HepG2 (cell line): ENCODE measurements at regions not wholly inside any gene's neighbourhood (a gene's known extent, or its start where the extent isn't known, plus 50 kb on each side); places are given as distances from the start of the nearest gene placed in this dataset.

Experiments
- ATAC-seq: fragments of 200-7000 bp; cut with Tn5 transposase; 3 replicates; pipeline ENCODE4 v1.9.1; 2020; ENCODE audit warnings: mild to moderate bottlenecking, moderate library complexity
- BruUV-seq: library from RNA; stranded (reverse); fragments of 400-500 nt; replicated peaks from 2 replicates; lab custom pipeline; 2021; lab: Mats Ljungman, UMichigan
- CTCF ChIA-PET: fragments of 300-600 bp; formaldehyde crosslinking; extraction: SDS; loops from one replicate; lab custom pipeline; 2021; ENCODE audit warnings: low total read pairs, inconsistent platforms, low intra/inter-chr PET ratio; lab: Yijun Ruan, JAX
- POLR2A ChIA-PET: fragments of 350-600 bp; sonication (Branson Sonifier 250); formaldehyde crosslinking; loops from one replicate; lab custom pipeline; 2020; ENCODE audit warnings: antibody characterized with exemption, inconsistent platforms; lab: Yijun Ruan, JAX
- DNase-seq: peaks from one replicate; pipeline ENCODE4 v3.0.0-alpha.2; 2015; ENCODE audit warnings: low spot score
- FAIRE-seq: peaks from 3 replicates; lab custom pipeline; 2011; peaks lifted over from hg19 to GRCh38; lab: Jason Lieb, UNC
- H2AFZ ChIP-seq: one replicate; pipeline ENCODE4 v1.6.1; 2011; ENCODE audit warnings: low read length, inconsistent platforms
- H3K27ac ChIP-seq: fragments of 300-600 bp; 3 replicates; pipeline ENCODE4 v1.8.0; 2011; ENCODE audit warnings: mixed run types, mild to moderate bottlenecking, mixed read lengths, low read length, inconsistent platforms; ENCODE audit not compliant: insufficient read depth; ENCODE audit errors: extremely low read length
- H3K27me3 ChIP-seq, 2 experiments: fragments of 200-600 bp in 1 of 2; 2 replicates in 1 of 2; 3 replicates in 1 of 2; pipeline versions ENCODE4 v1.6.0 to v1.8.0; 2011; ENCODE audit warnings: low read length in 2 of 2, mild to moderate bottlenecking in 2 of 2, moderate library complexity in 2 of 2, inconsistent platforms in 1 of 2; ENCODE audit not compliant: insufficient read depth in 2 of 2, control insufficient read depth in 1 of 2
- H3K36me3 ChIP-seq, 2 experiments: fragments of 200-600 bp in 1 of 2; replicated peaks in 1 of 2; 2 replicates in 1 of 2; 3 replicates in 1 of 2; pipeline versions ENCODE4 v1.5.1 to v1.8.0; 2011; ENCODE audit warnings: low read length in 2 of 2, inconsistent platforms in 1 of 2; ENCODE audit not compliant: insufficient read depth in 2 of 2, control insufficient read depth in 1 of 2
- H3K4me1 ChIP-seq: 2 replicates; pipeline ENCODE4 v1.5.1; 2012; ENCODE audit warnings: low read length, inconsistent platforms; ENCODE audit not compliant: insufficient read depth
- H3K4me2 ChIP-seq: 2 replicates; pipeline ENCODE4 v1.6.0; 2011; ENCODE audit warnings: low read depth, low read length, inconsistent platforms
- H3K4me3 ChIP-seq, 3 experiments: fragments of 200-600 bp in 1 of 3; sonication (generic), shearing (Covaris generic) in 1 of 3; replicated peaks in 1 of 3; 2 replicates each; pipeline ENCODE4 v1.5.1; 2011 to 2016; ENCODE audit warnings: low read length in 3 of 3, inconsistent platforms in 2 of 3, low read depth in 2 of 3, mild to moderate bottlenecking in 2 of 3, control low read depth in 1 of 3, mixed read lengths in 1 of 3; ENCODE audit not compliant: insufficient read depth in 1 of 3
- H3K79me2 ChIP-seq: one replicate; pipeline ENCODE4 v1.6.1; 2011; ENCODE audit warnings: low read length, inconsistent platforms; ENCODE audit not compliant: insufficient read depth
- H3K9ac ChIP-seq: 2 replicates; pipeline ENCODE4 v1.6.0; 2011; ENCODE audit warnings: mild to moderate bottlenecking, low read depth, low read length, inconsistent platforms; ENCODE audit not compliant: insufficient read depth
- H3K9me3 ChIP-seq: 2 replicates; pipeline ENCODE4 v1.5.1; 2012; ENCODE audit warnings: mild to moderate bottlenecking, low read length
- H4K20me1 ChIP-seq: 2 replicates; pipeline ENCODE4 v1.6.0; 2011; ENCODE audit warnings: inconsistent platforms, mild to moderate bottlenecking, low read length, moderate library complexity; ENCODE audit not compliant: insufficient read depth
- CTCF ChIP-seq: sonication (generic); formaldehyde crosslinking; IDR thresholded peaks from 2 replicates; pipeline ENCODE4 v1.5.0; 2020; ENCODE audit warnings: mild to moderate bottlenecking, missing genetic modification reagents, moderate library complexity
- TARDBP ChIP-seq: sonication (generic); formaldehyde crosslinking; IDR thresholded peaks from 2 replicates; pipeline ENCODE4 v1.8.0; 2022; ENCODE audit warnings: mild to moderate bottlenecking, missing genetic modification reagents
- TP53 ChIP-seq: sonication (generic); formaldehyde crosslinking; conservative IDR thresholded peaks from 2 replicates; pipeline ENCODE4 v1.4.0; 2020; ENCODE audit warnings: missing genetic modification reagents
- ZNF24 ChIP-seq: fragments of 450-650 bp; IDR thresholded peaks from 2 replicates; pipeline ENCODE4 v1.6.1; 2017; ENCODE audit warnings: antibody characterized with exemption, mild to moderate bottlenecking
- WGBS: methylation state at CpG from one replicate; pipeline ENCODE4 v1.1.6; 2017; ENCODE audit warnings: low lambda C conversion rate; 5-methylcytosine and 5-hydroxymethylcytosine counted together
- in situ Hi-C: cut with HindIII; loops from 2 replicates; pipeline ENCODE4 v1.10.0; 2017; ENCODE audit warnings: low pct_unique_long_range_greater_than_20kb; ENCODE audit not compliant: extremely low pct_ligation_motif_present
- intact Hi-C: fragments of 100-400 bp; cut with micrococcal nuclease; formaldehyde crosslinking; loops from one replicate; pipeline ENCODE4 v1.10.0; 2022; ENCODE audit not compliant: unreplicated experiment

DNA sequence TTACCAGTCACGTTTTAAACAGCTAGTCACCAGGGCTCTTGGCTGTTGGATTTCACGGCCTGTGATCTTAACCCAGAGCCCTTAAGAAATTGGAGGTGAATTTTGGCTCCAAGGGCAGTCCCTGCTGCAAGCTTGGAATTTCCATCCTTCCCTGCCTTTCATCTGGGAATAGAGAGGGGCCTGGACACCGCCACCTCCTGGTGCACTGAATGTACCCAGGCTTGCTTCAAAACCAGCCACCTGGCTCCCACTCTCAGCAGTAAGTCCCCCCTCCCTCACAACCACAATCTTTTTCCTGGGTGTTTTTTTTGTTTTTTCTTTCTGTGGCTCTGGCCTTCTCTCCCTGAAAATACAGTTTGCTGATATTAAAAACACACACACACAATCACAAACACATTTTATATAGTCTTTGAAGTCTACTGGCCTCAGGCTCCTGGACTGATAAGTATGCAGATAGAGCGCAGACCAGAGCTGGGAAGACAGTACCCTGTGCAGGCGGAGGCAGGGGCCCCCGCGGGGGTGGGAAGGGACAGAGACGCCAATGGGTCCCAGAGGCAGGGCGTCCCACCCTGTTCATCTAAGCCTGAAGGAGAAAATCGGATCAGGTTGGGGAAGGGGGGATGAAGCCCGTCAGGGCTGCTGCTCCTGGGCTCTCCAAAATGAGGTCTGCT is 65.8 kb upstream of the IGSF21 start:
- Histone ChIP-seq H3K4me1 (no peaks in the 10 kb centered on the region), H3K27ac (no peak overlapping the region), H3K79me2 (no peaks in the 10 kb centered on the region), H3K27me3 (peaks cover 0 to 4% of the 10 kb centered on the region in 2 experiments; a peak in 3 of 5 replicates), H3K36me3 (no peaks in the 10 kb centered on the region), H3K9ac (no peak overlapping the region), H4K20me1 (no peaks in the 10 kb centered on the region), H2AFZ (no peak overlapping the region), H3K4me3 (no peak overlapping the region), H3K4me2 (no peak overlapping the region), H3K9me3 (no peaks in the 10 kb centered on the region)
- in situ Hi-C loops (no loop called here), intact Hi-C loops (no loop called here)
- DNase-seq (no peak), FAIRE-seq (no peak), ATAC-seq (peak; percentile 62)
- ChIA-PET POLR2A (no interaction called here), CTCF (no interaction called here)
- 11% methylated on average over 8 of the region's 11 CpGs for WGBS
- BruUV-seq = no TSS peak
- TF ChIP-seq CTCF (CRISPR knock-in tag) (peak; percentile 29; the same call in 1 of the 2 replicates), TP53 (CRISPR knock-in tag) (no peak)

GRCh38 chr1:18043871-18044270 is 63.7 kb upstream of the IGSF21 start:
- WGBS = 7% methylated on average over 2 of the region's 2 CpGs
- intact Hi-C loops (no loop called here), in situ Hi-C loops (no loop called here)
- peaks cover 0 to 4% of the 10 kb centered on the region in 2 experiments; a peak in 3 of 5 replicates for H3K27me3 ChIP-seq
- no peaks in the 10 kb centered on the region for H3K79me2 ChIP-seq
- DNase-seq (no peak), FAIRE-seq (no peak), ATAC-seq (no peak)
- H3K36me3 ChIP-seq = no peaks in the 10 kb centered on the region
- no peak overlapping the region for H3K27ac ChIP-seq
- no peak overlapping the region for H2AFZ ChIP-seq
- H3K4me2 ChIP-seq = no peak overlapping the region
- no peak overlapping the region for H3K9ac ChIP-seq
- H3K4me1 ChIP-seq = no peaks in the 10 kb centered on the region
- H3K4me3 ChIP-seq = no peak overlapping the region
- TF ChIP-seq TARDBP (no peak), ZNF24 (no peak)
- ChIA-PET POLR2A (no interaction called here), CTCF (no interaction called here)
- no peaks in the 10 kb centered on the region for H3K9me3 ChIP-seq
- BruUV-seq = no TSS peak
- H4K20me1 ChIP-seq = no peaks in the 10 kb centered on the region
